SU-DHL-6 (cell line): ENCODE measurements at regions not wholly inside any gene's neighbourhood (a gene's known extent, or its start where the extent isn't known, plus 50 kb on each side); places are given as distances from the start of the nearest gene placed in this dataset.

ENCODE experiments used
- H2AFZ ChIP-seq: fragments of 200-600 bp; sonication (generic); 2 replicates; pipeline ENCODE4 v1.6.1; 2014; ENCODE audit warnings: low read depth, mild to moderate bottlenecking, moderate library complexity, mixed read lengths, antibody characterized with exemption, low read length; ENCODE audit not compliant: severe bottlenecking
- H3F3A ChIP-seq: fragments of 200-600 bp; shearing (Covaris generic); 2 replicates; pipeline ENCODE4 v1.6.0; 2016; ENCODE audit warnings: antibody characterized with exemption, mild to moderate bottlenecking; ENCODE audit not compliant: insufficient read depth
- H3K27ac ChIP-seq: fragments of 200-600 bp; sonication (generic); 2 replicates; pipeline ENCODE4 v1.5.1; 2016; ENCODE audit warnings: low read depth, mild to moderate bottlenecking, low read length, moderate library complexity, mixed read lengths
- H3K27me3 ChIP-seq: fragments of 200-600 bp; sonication (generic), shearing (Covaris generic); 2 replicates; pipeline ENCODE4 v1.6.0; 2014; ENCODE audit warnings: mild to moderate bottlenecking, low read length
- H3K36me3 ChIP-seq: fragments of 200-600 bp; sonication (generic); 2 replicates; pipeline ENCODE4 v1.6.1; 2014; ENCODE audit warnings: mild to moderate bottlenecking, low read length, mixed read lengths
- H3K4me2 ChIP-seq: fragments of 300-600, 200-600 bp; shearing (Covaris generic), sonication (generic); 2 replicates; pipeline ENCODE4 v1.6.0; 2014; ENCODE audit warnings: low read length, low read depth, mild to moderate bottlenecking; ENCODE audit not compliant: poor library complexity, severe bottlenecking
- H3K4me3 ChIP-seq: fragments of 200-600 bp; sonication (generic); 2 replicates; pipeline ENCODE4 v1.5.1; 2014; ENCODE audit warnings: antibody characterized with exemption, low read length, mild to moderate bottlenecking, mixed read lengths; ENCODE audit not compliant: insufficient read depth, poor library complexity, severe bottlenecking
- H3K79me2 ChIP-seq: fragments of 200-600 bp; sonication (generic); 2 replicates; pipeline ENCODE4 v1.6.1; 2014; ENCODE audit warnings: mild to moderate bottlenecking, low read length, moderate library complexity; ENCODE audit not compliant: insufficient read depth
- H3K9ac ChIP-seq: fragments of 200-600 bp; sonication (generic); 2 replicates; pipeline ENCODE4 v1.7.0; 2014; ENCODE audit warnings: mild to moderate bottlenecking, low read length
- H3K9me2 ChIP-seq: fragments of 200-600 bp; sonication (generic); replicated peaks from 2 replicates; pipeline ENCODE4 v1.6.1; 2014; ENCODE audit warnings: low read length; ENCODE audit not compliant: insufficient read depth
- H3K9me3 ChIP-seq: fragments of 200-600 bp; sonication (generic); 2 replicates; pipeline ENCODE4 v1.6.1; 2014; ENCODE audit warnings: low read length, mixed read lengths; ENCODE audit not compliant: insufficient read depth
- H4K20me1 ChIP-seq: fragments of 200-600 bp; sonication (generic); 2 replicates; pipeline ENCODE4 v1.6.1; 2014; ENCODE audit warnings: low read depth, mild to moderate bottlenecking, antibody characterized with exemption, low read length, moderate library complexity, mixed read lengths
- CTCF ChIP-seq: fragments of 200-600 bp; sonication (generic); IDR thresholded peaks from one replicate; pipeline ENCODE4 v1.5.1; 2017; ENCODE audit warnings: antibody characterized with exemption, mild to moderate bottlenecking, low read length, moderate library complexity; ENCODE audit not compliant: insufficient read depth, poor library complexity, severe bottlenecking
- EZH2phosphoT487 ChIP-seq: fragments of 200-600 bp; sonication (generic), shearing (Covaris generic); conservative IDR thresholded peaks from 2 replicates; pipeline ENCODE4 v1.6.1; 2018; ENCODE audit warnings: mild to moderate bottlenecking, antibody characterized with exemption, low read length, moderate library complexity, mixed read lengths

GRCh38 chr10:128962182-128962581 lies 504.9 kb upstream of the MGMT start:
- Histone ChIP-seq H3K9me2 (no peaks in the 10 kb centered on the region), H3K4me3 (no peak overlapping the region), H3K9ac (no peak overlapping the region), H3K27me3 (no peaks in the 10 kb centered on the region), H3K79me2 (no peaks in the 10 kb centered on the region), H3K4me2 (no peak overlapping the region), H3F3A (no peaks in the 10 kb centered on the region), H4K20me1 (no peaks in the 10 kb centered on the region), H3K9me3 (no peaks in the 10 kb centered on the region), H2AFZ (no peak overlapping the region), H3K27ac (no peak overlapping the region), H3K36me3 (no peaks in the 10 kb centered on the region)
- TF ChIP-seq CTCF = no peak
- TF ChIP-seq EZH2phosphoT487 = no peak

GRCh38 chr10:128963211-128964099 lies 503.6 kb upstream of the MGMT start:
- H3K27me3 ChIP-seq = no peaks in the 10 kb centered on the region
- no peaks in the 10 kb centered on the region for H3K79me2 ChIP-seq
- TF ChIP-seq CTCF (no peak), EZH2phosphoT487 (no peak)

GRCh38 chr10:128964100-128964403 lies 503.0 kb upstream of the MGMT start:
- no peak for TF ChIP-seq EZH2phosphoT487
- TF ChIP-seq CTCF = no peak
- no peak overlapping the region for H3K4me3 ChIP-seq
- H3K27ac ChIP-seq = no peak overlapping the region

More at GRCh38 chr10:128963211-128964099, 503.6 kb upstream of the MGMT start:
- H3K9me2 ChIP-seq = no peaks in the 10 kb centered on the region
- H3K4me2 ChIP-seq = no peak overlapping the region
- H2AFZ ChIP-seq = no peak overlapping the region
- H3K36me3 ChIP-seq = no peaks in the 10 kb centered on the region
- no peaks in the 10 kb centered on the region for H3F3A ChIP-seq
- H4K20me1 ChIP-seq = no peaks in the 10 kb centered on the region
- no peak overlapping the region for H3K9ac ChIP-seq
- no peaks in the 10 kb centered on the region for H3K9me3 ChIP-seq
- H3K27ac ChIP-seq = no peak overlapping the region
- H3K4me3 ChIP-seq = no peak overlapping the region

More at GRCh38 chr10:128964100-128964403, 503.0 kb upstream of the MGMT start:
- H3K27me3 ChIP-seq = no peaks in the 10 kb centered on the region
- H3K79me2 ChIP-seq = no peaks in the 10 kb centered on the region
- H3K9me3 ChIP-seq = no peaks in the 10 kb centered on the region
- no peak overlapping the region for H2AFZ ChIP-seq
- no peaks in the 10 kb centered on the region for H4K20me1 ChIP-seq
- H3K36me3 ChIP-seq = no peaks in the 10 kb centered on the region
- no peaks in the 10 kb centered on the region for H3F3A ChIP-seq
- H3K9me2 ChIP-seq = no peaks in the 10 kb centered on the region
- no peak overlapping the region for H3K4me2 ChIP-seq
- H3K9ac ChIP-seq = no peak overlapping the region
